NCI-H1930 (cell line): ENCODE measurements at regions not wholly inside any gene's neighbourhood (a gene's known extent, or its start where the extent isn't known, plus 50 kb on each side); places are given as distances from the start of the nearest gene placed in this dataset.

Experiments
- DNase-seq, 2 experiments: peaks; one replicate each; lab custom pipeline; 2025; lab: John Stamatoyannopoulos, UW

DNA sequence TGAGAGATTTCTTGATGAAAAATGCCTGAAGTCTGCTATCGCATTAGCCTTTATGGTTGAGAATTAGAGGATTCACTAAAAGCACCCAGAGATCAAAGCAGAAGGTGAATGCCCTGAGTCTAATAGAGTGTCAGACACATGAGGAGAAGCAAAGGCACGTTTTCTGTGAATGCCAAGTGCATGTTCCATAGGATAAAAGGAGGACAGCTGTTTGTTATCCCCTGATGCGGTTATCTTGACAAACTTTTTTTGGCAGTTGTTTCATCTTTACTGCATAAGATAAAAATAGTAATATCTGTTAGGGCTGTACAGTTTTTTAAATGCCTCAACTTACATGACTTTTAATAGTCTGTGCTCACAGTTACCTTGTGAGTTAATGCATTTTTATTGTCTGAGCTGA lies 65.3 kb upstream of the CD96 start:
- DNase-seq = no peak

DNA sequence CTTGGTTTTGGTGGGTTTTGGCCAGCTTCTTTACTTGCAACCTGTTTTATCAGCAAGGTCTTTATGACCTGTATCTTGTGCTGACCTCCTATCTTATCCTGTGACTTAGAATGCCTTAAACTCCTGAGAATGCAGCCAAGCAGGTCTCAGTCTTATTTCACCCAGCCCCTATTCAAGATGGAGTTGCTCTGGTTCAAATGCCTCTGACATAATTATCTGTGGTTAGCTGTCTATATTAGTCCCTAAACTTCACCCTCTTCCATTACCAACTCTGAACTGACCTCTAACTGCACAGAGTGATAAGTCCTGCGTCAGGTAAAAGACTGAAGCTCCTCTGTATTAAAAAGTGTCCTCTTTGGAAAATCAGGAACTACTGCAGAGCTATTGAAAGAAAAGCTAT lies 61.9 kb upstream of the CD96 start:
- no peak for DNase-seq

DNA sequence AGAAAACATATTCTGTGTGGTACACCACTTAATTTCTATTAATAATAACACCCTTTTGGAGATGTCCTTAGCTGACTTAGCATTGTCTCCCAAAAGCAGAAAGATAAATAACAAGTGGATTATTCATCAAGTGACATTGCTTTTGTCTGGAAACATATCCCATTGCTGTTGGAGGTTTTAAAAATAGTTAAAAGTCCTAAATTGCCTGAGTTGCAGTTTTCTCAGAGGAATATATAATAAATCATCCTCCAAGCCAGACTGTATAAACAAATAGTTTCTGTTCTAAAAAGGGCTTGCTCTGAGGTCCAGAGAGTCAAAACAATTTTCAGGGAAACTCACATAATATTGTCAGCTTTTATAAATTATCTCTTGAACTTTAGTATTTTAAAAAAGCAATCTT lies 60.4 kb upstream of the CD96 start:
- no peak for DNase-seq

DNA sequence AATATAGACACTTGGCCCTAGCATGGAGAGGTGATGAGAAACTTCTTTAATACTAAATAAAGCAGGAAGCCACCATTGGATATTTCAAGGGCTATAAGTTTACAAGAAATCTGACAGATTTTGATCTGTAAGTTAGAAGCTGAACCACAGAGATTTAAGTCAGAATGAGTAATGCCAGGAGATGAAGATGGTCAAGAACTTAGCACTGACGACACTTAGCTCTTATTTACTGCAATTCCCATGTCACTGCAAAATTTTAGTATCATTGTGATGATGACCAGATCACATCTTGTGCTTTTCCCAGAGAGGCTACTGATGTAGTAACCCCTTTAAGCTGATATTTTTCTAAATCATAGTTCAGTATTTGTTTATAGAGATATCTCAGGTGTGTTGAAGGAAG lies 59.4 kb upstream of the CD96 start:
- DNase-seq = no peak

DNA sequence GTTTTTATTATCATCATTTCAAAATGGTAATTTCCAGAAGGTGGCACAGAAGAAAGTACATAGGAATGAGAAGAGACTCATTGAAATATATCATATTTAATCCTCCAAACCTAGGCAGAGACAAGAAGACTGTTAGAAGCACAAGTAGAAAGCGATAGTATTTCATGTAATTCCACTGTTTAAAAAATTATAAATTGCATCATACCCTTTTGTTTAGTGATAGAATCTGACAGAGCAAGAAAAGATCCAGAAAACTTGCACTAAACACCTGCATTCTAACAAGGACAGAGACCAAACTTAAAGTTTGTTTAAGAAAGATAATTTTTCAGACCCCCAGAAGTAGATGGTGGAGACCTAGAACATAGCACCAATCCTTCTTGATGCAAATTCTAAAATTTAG lies 56.9 kb upstream of the CD96 start:
- no peak for DNase-seq
